RKO (cell line): ENCODE measurements at regions not wholly inside any gene's neighbourhood (a gene's known extent, or its start where the extent isn't known, plus 50 kb on each side); places are given as distances from the start of the nearest gene placed in this dataset.
A peak's percentile ranks its signal among the peaks of the same experiment; 100 is the strongest.
"Not testable (repeated sequence)": the region's sequence is repeated elsewhere in the genome, so short reads cannot be mapped to it uniquely, and the experiment has no call there.

Experiments used
- DNase-seq: peaks from one replicate; pipeline ENCODE4 v3.0.0-alpha.2; 2016; ENCODE audit warnings: low spot score

DNA sequence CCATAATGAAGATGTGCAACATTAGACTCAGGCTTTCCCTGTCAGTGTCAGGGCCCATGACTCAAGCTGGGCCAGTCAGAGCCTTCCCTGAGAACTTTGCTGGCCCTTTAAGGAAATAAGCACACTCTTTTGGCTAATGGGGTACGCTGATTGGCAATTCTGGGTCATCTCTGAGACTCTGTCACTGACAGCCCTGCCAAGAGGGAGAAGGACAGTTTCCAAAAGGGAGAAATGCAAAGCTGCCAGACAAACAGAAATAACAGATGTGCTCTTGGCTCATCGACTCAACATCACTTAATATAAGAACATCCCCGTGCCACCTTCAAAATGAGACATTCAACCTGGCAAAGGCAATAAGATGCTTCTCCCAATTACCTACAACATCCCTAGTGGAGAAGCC is 491.9 kb upstream of the PROK2 start:
- no peak for DNase-seq

DNA sequence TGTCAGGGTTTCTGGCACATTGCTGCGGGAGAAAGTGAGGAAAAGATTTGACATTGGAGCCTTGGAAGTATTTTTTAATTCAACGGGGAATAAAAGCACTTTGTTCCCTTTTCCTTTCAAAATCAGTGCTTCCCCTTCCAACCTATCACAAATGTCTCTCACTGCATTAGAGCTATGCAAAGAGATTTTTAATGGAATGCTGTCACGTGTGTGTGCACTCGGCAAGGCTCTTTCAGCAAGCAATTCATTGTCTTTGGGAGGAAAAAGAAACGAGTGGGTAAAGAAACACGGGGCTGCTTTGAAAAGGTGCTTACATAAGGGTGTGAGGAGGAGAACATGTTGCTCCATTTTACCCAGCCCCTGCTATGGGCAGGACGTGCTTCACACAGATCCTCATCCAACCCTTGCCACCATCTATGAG is 490.4 kb upstream of the PROK2 start:
- no peak for DNase-seq

DNA sequence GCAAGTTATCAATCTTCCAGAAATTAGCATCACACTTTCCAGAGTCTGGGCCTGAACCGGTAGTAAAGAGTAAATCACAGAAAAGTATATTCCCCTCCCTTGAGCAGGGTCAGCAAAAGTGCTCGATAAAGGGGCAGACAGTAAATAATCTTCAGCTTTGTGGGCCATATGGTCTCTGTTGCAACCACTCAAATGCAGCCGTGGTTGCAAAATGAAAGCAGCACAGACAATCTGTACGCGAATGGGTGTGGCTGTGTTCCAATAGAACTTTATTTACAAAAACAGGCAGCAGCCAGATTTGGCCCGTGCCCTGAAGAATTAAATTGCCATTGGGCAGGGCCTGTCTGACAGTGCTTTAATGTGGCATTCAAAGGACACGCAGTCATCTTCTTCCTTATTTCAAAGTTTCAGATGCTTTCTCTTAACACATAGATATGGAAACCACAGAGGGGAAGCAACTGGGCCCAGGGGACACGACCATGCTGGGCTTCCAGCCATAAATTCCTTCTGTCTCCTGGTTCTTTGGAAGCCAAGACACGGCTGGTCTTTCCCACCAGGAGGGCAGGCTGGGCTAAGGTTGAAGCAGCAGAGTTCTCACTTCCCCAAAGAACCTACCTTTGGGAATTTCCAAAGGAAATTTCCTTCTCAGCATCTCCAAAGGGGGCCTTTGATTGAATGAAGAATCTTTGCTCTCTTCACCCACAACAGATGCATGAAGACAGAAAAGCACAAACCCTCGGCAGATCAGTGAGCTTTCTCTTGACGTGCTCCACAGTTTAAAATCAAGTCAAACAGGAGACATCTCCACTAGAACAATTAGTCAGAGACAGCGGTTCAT is 489.8 kb upstream of the PROK2 start:
- DNase-seq, result no peak

DNA sequence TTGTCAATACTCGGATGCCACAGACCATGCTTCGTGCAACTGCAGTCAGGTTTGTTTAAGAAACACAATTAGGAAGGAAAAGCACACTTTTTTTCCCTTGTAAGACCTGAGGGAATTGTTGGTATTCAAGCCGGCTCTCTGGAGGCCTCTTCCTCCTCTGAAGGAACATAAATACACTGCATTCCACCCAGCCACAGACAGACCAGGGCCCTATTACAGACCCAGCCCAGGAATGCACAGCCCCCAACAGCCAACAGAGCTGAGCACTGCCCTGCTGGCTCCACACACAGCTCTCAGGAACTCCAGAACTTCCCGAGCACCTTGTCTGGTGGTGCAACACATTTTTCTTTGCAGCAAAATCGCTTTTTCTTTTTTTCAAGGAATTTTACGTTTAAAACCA is 488.7 kb upstream of the PROK2 start:
- DNase-seq, result no peak

DNA sequence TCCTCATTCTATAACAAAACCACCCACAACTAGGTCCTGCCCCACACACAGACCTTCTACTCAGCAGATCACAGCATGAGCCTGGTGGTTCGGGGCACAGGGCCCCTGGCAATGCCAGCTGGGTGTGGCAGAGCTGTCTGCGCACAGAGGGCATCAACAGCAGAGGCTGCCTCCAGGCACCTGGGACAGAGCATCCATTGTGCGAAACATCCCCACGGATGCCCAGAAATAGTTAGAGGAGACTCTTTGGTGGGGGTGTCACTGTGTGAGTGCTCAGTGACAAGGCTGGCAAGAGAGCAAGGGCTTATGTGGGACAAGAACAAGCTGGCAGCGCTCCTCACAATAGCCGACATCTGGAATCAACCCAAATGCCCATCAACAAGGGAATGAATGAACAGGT is 487.4 kb upstream of the PROK2 start:
- no peak for DNase-seq

DNA sequence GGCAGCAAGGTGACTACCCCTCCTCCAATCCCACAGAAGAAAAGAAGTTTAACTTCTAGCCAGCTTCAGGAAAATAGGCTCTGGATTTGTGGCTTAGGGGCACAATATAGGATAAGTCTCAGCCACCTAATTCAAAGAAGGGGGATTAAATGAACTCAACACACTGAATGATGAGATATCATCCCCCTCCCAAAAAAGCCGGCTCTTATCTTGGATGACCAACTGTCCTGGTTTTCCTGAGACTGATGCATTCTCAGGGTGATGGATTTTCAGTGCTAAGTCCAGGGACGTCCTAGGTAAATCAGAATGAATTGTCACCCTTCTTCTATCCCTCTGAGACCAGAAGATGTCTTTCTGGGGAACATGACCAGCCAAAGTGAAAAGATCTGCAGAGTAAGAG is 487.0 kb upstream of the PROK2 start:
- DNase-seq, result no peak

DNA sequence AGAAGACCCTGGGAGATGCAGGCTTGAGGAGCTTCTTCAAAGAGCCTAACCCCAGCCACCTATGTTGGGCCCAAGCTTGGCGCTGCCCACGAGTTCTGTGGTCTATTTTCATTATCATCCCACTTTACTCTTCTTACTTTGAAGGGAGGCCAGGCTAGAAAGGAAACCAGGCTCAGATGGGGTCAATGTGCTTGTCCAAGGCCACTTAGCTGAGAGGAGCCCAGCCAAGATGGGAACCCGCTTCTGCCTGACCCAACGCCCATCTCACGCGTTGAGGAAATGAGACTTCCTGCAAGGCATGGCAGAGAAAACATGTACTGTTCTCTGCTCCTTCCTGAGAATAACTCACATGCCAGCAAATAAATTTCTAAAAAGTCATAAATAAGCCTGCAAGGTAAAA is 486.3 kb upstream of the PROK2 start:
- no peak for DNase-seq

DNA sequence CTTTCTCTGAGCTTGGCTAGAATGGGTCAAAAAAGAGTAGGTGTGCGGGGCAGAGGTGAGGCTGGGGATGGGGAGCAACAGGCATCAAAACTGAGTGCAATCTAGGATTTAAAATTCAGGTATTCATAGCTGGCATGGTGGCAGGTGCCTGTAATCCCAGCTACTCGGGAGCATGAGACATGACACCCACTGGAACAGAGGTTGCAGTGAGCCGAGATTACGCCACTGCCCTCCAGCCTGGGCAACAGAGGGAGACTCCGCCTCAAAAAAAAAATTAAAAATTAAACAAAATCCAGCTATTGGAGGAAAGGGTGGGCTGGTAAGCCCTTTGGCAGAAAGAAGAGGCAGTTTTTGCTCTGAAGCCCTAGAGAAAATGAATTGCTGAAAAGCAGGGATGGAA is 485.8 kb upstream of the PROK2 start:
- DNase-seq, result no peak

DNA sequence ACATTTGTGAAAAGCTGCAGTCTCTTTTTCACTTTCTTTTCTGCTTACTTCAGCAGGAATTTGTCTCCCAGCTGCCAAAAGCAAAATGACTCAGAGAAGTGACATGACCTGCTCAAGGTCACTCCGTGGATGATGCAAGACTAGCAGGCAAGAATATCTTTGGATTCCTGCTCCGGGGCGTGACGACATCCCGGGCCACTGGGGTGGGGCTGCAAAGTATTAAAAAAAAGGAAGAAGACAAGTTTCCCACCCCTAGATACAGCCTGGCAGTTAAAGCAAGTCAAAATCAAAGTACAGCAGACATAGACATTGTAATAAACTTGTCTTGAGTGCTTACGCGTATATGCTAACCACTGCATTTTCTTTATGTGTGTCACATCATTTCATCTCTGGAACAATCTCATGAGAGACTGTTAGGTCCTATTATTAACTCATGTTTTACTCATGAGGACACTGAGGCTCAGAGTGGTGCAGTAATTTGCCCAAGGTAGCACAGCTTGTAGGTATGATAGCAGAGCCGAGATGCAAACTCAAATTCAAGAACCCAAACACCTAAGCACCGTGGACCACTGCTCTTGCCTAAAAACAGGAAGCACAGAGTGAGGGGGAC is 485.2 kb upstream of the PROK2 start:
- DNase-seq, result peak; percentile 85

DNA sequence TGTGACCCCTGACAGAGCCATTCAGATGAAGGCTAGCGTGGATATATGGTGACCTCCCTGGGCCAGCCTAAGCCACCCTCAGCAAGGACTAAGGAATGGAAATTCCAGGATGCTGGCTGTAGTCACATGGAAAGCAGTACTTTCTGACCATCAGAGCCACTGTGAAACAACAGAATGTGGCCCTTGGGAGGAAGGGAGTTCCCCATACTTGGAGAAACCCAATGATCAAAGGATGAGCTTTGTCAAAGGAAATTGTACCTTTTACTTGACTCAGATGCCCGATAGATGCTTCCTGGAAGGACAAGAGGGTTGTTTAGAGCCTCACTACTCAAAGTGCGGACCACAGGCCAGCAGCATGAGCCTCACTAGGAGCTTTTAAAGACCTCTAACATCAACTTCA is 484.5 kb upstream of the PROK2 start:
- DNase-seq, result no peak

DNA sequence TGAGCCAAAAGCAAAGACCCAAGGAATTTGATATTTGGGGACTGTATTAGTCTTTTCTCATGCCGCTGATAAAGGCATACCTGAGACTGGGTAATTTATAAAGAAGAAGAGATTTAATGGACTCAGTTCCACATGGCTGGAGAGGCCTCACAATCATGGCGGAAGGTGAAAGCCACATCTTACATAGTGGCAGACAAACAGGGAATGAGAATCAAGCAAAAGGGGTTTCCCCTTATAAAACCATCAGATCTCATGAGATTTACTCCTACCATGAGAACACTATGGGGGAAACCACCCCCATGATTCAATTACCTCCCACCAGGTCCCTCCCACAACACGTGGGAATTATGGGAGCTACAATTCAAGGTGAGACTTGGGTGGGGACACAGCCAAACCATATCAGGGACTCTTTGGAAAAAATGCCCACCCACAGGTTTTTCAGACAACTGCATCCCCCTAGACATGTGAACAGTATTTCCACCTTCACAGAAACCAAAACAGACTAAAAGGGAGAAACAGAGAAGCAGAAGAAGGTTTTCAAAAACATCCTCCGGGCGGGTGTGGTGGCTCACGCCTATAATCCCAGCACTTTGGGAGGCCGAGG is 482.1 kb upstream of the PROK2 start:
- DNase-seq, result not testable (repeated sequence)

DNA sequence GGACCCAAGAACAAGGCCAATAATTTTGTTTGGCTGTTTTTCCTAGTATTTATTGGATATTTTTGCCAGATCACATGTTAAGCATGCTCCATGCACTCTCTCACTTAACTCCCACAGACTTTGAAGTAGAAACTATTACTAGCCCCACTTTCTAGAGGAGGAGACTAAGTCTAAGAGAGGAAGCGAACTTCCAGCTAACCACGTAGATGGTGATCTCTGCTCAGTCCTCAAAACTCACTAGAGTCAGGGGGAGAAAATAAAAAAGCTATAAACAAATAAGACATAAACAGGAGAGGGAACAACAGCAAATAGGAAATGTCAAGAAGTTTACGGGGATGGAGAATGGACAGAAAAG is 481.0 kb upstream of the PROK2 start:
- DNase-seq, result no peak

DNA sequence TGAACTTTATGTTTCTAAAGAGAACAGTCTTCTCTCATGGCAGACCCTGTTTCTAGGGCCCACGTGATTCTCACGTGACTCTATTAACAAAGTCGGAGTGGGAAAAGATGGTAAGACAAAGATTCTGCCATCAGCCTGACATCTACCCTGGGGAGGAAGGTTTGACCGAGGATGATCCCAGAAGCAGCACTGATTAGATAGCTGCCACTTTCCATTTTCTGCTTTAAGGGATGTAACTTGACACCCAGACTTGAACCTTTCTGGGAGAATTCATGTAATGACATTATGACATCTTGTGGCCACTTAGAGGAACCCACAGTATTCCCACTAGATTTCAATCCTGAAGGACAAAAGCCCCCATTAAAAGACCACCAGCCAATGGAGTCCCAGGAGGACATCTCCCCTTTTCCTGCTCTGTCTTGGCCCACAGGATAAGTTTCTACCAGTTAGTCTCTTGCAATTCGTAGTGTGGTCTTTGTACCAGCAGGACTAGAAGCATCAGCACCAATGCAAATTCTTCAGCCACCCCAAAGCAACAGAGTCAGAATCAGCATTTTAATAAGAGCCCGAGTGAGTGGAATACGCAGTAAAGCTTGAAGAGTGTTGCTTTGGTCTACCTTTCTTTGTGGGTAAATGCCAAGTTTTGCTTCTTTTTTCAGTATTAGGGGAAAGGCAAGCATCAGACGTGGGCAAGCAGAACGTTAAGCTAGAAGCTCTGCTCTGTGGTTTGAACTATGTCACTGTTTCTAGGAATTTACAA is 480.5 kb upstream of the PROK2 start:
- DNase-seq, result peak; percentile 4

DNA sequence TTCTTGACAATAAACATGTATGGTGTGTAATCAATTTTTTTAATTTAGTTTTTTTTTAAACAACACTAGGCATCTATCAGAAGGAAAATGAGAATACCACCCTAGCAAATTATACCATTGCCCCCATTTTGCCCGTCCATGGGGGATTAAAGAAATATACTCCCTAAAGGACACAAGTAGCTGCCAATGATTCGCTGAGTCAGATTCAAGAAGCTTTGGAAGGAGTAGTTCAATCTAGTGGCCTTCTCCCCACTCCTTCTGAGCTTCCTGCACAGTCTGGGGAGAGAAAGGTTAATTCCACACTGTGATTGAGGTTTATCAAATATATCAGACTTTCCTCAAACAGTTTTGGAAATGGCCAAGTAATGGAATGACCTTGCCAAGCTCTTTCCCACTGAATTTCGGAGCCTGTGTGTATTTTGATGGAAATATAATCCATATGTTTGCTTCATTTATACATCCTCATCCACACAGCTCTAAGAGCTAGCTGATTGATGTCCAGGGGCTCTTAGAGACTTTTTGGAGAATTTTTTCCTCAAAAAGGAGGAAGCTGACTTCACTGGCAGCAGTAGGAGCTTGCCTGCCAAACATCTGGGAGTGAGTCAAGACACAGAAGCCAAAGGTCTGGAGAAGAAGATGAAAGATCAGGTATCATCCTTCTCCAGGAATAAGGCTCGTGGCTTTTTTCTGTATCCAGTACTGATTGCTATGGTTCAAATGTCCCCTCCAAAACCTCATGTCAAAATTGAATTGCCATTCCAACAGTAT is 478.5 kb upstream of the PROK2 start:
- no peak for DNase-seq

DNA sequence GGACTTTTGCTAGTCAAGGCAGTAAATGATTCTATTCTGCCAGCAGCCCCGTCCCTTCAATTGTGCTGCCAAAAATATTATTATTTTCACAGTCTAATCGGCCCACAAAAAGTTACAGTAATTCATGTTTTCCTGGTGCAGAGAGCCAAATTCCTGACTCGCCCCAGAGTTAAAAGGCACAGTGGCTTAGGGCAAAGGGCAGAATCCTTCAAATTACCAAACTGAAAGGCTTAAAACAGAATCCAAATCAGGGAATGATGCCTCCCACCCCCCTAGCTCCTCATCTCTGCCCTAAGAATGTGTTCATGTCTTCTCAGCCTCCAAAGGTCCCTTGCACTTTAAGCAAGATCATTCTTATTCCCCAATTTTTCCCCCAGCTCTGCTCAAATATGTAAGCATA is 477.8 kb upstream of the PROK2 start:
- no peak for DNase-seq

DNA sequence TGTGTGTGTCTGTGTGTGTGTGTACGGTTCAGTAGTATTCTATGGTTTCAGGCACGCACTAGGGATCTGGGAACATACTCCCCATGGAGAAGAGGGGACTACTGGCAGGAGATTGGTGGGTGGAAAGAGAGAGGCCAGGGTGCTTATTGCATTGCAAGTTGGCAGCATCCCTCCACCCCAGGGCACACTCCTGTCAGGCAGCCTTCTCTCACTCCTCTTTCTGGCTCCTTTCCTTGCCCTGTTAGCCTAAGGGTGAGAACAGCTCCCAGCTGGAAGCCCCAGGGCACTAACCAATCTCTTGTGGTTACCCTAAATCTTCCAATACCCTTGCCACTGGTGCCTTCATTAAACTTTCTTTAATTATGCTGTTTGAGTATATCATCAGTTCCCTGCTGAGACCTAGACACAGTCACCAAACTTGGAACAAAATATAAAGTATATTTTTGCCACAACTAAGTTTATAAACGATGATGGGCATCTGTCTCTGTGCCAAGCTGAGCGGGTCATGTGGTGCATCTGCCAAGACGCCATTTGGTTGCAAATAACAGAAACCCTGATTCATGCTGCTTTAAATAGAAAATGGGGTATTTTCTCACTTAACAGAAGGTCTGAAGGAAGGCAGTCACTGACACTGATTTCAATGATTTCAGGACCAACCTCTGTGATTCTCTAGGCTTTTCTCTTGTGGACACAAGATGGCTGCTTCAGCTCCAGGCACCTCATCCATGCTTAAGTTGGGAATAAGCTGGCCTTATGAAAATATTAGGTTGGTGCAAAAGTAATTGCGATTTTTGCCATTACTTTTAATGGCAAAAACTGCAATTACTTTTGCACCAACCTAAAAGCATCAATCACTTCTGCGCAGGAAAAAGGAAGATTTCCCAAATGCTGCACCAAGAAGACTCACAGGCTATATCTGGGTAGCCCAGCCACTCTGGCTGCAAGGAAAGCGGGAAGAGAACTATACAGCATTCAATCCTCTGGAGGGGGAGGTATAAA is 476.9 kb upstream of the PROK2 start:
- no peak for DNase-seq

DNA sequence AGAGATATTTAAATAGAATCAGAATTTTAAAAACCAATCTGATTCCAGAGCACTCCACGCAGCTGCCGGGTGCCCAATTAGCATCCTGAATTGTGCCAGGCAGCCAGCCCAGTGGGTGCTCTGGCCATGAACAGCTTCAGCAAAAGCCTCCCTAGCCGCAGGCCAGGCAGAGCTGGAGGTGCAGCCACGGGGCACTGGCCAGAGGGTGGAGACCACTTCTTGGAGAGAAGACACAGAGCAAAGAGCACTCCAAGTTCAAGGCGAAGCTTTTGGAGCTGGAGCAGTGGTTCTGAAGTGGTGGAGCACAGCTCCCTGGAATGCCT is 475.6 kb upstream of the PROK2 start:
- DNase-seq, result no peak

DNA sequence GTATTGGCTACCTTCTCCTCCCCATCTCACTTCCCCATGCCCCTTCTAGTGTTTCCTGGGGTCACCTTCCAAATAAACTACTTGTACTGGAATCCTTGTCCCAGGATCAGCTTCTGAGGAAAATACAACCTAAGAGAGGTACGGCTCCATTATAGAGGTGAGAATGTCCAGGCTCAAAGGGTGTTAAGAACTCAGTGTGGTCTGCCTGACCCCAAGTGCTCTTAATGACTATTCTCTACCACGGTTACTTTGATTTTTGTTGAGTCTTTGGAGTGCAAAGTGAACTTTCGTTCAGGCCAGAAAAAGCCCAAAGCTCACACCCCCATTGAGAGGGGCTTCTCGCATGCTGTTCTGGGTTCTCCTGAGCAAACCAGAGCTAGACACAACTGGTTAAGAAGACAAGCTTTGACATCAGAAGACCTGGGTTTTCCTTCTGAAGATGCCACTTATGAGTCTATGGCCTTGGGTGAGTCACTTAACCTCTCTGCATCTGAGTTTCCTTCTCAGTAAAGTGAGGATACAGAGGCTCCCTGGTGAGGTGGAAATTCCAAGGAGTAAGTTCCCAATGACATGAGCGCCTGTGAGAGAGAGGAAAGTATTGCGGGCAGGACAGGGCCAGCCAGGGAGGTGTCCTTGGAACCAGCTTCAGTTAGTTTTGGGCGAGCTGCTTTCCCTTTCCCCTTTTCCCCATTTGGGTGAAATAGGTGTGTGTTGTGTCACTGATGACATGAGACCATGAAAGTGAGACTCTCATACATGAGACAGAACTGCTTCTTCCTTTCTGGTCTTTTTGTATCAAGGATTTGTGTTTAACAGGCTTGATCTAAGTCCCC is 475.0 kb upstream of the PROK2 start:
- DNase-seq, result no peak

DNA sequence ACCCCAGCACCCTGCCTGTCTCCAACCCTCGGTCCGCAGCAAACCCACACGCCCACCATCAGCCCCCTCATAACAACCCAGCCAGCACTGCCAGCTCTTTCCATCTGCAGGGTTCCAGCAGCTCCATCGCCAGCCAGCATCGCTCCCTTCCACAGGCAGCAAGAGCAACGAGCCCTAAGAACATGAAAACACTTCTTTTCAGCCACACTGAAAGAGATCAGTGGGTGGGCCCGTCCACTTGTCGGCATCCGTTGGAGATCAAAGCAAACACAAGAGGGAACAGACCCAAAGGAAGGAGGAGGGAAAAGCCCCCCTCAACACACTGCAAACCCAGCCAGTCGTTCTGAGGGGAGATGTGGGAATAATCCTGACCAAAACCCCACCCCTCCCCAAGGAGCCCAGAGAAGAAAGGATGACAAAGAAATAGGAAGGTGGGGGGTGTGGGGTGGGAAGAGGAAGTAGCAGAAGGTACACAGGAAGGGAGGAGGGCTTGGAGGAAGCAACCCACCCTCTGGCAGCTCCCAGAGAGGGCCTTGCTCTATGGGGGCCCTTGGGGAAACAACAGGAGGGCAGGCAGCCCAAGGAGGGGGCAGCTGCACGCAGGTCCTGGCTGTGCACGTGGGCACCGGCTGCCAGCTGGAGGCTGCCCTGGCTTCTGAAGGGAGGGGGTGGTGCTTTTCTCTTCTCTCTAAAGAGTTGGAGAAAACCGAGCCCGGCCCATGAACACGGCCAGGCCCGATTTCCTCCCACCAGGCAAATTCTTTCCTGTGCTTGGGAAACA is 473.6 kb upstream of the PROK2 start:
- no peak for DNase-seq
